ENCODE measurements at regions not wholly inside any gene's neighbourhood (a gene's known extent, or its start where the extent isn't known, plus 50 kb on each side); places are given as distances from the start of the nearest gene placed in this dataset.

DNA sequence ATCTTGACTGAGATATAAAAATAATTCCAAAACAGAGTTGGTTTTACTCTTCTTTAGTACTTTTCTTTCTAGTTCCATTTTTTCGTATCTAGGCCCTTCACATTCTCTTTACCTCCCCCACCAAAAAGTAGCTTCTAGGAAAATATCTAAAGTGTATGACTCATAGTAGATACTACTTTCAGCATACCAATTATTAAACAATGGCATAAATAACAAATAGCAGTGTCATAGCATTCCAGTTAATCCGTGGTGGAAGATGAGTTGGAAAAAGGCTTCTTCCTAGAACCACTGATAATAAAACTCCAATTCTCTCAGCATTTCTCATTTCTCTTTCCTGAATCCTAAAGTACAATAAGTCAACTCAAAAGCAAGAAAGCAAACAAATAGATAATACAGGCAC is 859.0 kb upstream of the B3GALT2 start:
- TF ChIP-seq, protein P1, sequence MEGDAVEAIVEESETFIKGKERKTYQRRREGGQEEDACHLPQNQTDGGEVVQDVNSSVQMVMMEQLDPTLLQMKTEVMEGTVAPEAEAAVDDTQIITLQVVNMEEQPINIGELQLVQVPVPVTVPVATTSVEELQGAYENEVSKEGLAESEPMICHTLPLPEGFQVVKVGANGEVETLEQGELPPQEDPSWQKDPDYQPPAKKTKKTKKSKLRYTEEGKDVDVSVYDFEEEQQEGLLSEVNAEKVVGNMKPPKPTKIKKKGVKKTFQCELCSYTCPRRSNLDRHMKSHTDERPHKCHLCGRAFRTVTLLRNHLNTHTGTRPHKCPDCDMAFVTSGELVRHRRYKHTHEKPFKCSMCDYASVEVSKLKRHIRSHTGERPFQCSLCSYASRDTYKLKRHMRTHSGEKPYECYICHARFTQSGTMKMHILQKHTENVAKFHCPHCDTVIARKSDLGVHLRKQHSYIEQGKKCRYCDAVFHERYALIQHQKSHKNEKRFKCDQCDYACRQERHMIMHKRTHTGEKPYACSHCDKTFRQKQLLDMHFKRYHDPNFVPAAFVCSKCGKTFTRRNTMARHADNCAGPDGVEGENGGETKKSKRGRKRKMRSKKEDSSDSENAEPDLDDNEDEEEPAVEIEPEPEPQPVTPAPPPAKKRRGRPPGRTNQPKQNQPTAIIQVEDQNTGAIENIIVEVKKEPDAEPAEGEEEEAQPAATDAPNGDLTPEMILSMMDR (IDR thresholded peaks at IDR 0.05): no peak
- TF ChIP-seq POLR2AphosphoS5 (IDR thresholded peaks at IDR 0.05): no peak
